ENCODE measurements at regions not wholly inside any gene's neighbourhood (a gene's known extent, or its start where the extent isn't known, plus 50 kb on each side); places are given as distances from the start of the nearest gene placed in this dataset.

DNA sequence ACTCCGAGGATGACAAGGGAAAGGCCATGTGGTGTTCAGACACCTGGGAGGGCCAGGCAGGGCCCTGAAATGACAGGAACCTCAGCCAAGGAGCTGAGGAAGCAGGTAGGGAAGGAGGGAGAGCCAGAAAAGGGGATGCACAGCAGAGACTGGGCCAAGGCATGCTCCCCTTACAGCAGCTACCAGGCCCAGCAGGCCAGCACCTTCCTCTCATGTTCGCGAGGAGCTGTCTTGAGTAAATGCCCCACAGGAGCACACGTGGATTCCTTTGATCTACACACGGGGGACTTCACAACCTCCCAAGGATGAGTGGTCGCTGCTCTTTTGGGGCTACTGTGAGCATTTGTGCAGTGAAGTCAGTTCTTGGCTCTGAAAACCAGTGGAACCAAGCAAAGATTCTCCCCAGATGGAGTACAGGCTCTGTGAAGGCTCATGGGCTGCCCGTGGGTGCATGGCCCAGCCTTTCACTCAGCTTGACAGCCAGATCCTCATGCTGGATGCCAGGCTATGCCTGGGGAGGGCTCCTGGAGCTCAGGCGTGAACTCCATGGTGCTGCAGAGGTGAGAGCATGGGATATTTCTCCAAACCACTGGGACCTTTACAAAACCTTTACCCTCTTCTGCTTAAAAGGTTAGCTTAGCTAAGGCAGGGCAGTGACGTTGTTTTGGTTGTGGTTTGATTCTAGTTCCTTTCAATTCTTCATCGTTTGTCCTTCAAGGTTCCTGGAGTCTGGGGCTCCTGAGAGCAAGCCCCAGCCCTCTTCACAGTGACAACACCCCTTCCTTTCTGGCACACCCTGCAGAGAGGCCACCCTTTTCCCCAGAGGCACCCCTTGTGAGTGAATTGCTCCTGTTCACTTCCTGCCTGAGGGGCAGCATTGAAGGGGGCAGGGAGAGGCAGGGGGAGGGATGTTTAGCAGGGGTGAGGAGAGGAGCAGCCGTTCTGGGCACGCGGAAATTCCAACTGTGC is 74.2 kb upstream of the ZPBP start:
- no peak for DNase-seq (ENCODE audit: low read depth)

DNA sequence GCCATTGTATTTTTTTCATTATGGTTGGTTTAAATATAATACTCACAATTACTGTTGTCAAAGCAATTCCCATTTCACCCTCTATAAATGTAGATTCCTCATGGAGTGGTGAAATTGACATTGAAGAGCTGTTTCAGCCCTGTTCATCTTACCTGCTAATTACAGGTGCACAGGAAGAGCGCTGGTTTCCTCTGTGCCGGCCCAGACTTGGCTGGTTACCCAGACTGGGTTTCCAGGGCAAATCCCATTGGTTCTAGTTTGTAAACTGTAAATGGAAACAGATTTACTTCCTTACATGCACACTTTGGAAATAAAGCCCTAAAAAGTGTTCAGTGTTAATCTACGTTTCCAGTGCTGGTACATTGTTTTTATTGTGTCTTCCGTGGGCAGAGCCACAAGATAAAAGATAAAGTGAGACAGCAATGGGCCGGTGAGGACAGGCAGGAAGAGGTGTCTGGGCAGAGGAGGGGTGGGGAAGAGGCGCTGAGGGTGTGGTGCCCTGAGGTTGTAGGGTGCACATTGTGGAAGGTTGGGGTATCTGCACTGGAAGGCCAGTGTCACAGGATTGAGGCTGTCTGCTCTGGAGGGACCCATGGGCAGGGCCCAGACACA is 71.6 kb upstream of the ZPBP start:
- DNase-seq (ENCODE audit: low read depth) = no peak

DNA sequence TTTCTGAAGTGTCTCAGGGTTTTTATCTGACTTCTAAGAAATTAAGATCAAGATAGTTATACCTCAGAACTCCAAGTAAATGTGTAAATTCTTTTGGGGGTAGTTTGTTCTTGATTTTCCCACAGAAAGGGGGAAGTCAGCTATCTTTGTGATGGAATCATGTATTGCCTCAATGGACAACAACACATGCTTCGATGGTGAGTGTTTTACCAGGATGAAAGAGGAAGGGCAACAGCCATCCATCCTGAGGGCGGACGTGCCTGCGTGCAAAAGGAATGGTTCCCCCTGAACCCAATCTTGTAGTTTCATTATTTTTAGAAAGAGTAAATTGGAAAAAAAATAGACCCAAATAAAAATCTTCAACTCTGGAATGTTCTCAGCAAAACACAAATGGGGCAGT is 67.2 kb upstream of the ZPBP start:
- no peak for DNase-seq (ENCODE audit: low read depth)

DNA sequence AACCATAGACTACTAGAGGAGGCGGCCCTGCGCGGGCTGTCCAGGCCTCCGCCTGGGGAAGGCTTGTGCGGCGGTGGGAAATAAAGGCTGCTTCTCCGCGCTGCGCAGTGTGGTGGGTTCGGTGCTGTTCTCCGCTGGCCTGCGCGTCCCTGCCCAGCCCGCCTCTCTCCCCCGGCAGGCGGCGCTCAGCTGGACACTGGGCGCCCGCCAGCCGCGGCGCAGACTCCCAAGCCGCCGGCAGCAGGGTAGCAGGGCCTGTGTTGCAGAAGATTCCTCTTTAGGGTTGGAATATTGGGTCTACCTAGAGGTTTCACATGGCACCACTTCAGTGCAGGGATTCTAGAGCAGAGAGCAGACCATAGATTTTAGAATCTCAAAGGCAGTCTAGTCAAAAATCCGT is 66.1 kb upstream of the ZPBP start:
- DNase-seq (ENCODE audit: low read depth) = no peak

DNA sequence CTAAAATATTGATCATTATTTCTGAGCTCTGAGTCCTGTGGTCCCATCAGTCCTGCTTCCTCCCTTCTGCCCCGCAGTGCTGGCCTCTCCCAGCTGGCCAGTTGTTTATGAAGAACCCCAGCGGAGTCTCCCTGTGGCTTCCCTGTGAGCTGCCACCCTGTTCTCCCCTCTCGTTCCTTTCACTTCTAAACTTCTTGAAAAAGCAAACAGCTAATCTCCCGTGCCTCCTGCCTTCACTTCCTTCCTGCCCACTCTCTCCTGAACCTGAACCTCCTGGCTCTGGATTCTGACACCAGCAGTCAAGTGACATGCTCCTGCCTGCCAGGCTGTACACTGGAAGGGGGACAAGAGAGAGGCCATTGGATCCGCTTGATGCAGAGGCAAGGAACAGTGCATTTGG is 63.7 kb upstream of the ZPBP start:
- no peak for DNase-seq (ENCODE audit: low read depth)

DNA sequence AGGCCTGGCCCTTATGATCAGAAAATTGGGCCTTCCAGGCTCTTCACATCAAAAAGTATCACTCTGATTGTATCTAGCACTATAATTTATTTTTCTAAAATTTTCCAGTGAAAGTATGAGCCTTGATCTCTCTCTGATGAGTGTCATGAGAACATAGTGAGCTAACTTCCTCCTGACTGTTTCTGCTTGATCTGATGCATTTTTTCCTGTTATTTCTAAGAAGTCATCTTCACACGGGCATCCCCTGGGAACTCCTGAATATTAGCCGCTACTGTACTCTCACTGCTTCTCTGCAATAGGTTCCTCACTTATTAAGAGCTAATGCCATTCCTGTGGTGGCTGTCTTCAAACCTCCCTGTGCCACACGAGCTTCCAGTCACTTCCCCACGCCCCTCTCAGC is 63.1 kb upstream of the ZPBP start:
- DNase-seq (ENCODE audit: low read depth) = no peak

DNA sequence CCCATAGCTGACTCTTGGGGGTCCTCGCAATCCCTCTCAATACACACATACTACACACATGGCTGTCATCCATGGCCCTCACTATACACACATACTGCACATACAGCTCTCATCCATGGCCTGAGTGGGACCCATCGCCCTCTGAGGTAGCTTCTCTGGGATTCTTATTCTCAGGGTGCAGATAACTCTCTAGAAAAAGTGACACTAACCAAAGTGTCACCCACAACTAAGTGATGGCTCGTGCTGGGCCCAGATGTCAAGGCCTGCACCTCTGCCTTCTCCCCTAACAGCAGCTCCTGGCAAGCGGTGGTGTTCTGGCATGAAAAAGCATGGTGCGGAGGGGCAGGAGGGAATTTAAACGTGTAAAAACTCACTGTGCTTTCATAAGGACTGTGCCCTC is 62.7 kb upstream of the ZPBP start:
- DNase-seq (ENCODE audit: low read depth) = no peak

DNA sequence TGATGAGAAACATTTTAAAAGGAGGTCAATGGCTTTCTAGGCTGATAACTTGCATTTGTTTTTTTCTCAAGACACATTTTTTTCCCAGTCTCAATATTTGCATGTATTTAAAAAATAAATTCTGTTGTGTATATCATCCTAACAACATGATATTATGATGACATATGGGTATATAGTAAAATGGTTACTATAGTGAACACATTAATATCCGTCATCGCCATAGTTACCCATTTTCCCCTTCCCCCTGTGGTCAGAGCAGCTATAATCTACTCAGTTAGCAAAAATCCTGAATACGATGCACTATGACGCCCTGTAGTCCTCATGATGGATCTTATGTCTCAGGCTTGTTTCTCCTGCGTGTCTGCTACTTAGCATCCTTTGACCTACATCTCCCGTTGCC is 60.9 kb upstream of the ZPBP start:
- no peak for DNase-seq (ENCODE audit: low read depth)

DNA sequence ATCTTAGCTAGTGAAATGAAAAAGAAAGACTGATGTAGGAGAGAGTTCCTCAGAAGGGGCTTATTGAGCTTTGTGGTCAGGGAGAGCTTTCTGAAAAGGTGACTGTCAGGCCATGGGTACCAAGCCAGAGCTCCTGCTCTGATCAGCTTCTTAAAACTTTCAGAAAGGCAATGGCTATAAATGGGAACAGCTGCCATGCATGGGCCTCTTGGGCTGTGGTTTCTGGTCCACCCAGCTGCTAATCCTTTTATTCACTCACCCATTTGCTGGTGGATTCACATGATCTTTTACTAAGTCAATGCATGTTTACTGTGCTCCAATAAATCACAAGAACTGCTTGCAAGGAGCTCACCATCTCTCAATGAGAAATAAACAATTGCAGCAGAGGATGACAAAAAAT is 60.1 kb upstream of the ZPBP start:
- DNase-seq (ENCODE audit: low read depth) = no peak

DNA sequence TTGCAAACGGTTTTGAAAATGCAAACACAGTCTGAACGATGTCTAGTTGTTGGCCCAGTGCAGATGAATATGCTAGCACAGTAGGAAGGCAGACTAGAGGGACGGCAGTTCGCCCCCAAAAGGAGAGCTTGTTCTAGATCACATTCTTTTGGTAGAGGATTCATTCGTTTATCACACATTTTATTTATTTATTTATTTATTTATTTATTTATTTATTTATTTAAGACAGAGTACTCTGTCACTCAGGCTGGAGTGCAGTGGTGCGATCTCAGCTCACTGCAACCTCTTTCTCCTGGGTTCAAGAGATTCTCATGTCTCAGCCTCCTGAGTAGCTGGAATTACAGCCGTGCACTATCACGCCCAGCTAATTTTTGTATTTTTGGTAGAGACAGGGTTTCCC is 59.4 kb upstream of the ZPBP start:
- DNase-seq (ENCODE audit: low read depth) = no peak

DNA sequence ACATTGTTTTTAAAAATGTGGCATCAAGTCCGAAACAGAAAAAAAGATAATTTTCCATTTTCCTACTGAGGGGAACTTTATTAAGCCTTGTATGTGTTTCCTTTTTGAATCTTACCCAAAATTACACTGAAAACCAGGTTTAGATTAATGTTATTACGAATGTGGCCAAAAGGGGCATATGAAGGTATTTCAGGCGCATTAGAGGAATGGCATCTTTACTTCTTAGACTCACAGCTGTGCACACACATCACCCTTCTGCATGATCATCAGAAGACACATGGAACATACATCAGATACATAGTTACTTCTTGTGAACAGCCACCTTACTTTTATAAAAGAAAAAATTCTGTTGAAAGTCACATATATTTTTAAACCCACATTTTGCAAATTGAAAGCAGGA is 58.6 kb upstream of the ZPBP start:
- no peak for DNase-seq (ENCODE audit: low read depth)

DNA sequence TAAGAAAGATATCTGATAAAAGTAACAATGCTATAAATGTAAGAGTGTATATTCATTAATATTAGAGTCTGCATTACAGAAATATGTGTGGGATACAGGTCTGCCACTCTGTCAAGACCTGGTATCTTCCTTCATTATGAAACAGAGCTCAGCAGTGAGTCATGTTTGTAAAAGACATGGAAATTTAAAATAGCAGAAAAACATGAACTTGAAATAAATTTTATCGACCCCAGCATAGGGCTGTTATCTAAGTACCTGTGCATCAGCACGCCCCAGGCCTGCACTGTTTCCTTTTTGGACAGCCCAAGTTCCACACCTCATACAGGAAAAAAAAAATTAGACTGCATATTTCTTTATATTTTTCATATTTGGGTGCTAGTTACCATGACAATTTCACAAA is 58.0 kb upstream of the ZPBP start:
- DNase-seq (ENCODE audit: low read depth) = no peak

DNA sequence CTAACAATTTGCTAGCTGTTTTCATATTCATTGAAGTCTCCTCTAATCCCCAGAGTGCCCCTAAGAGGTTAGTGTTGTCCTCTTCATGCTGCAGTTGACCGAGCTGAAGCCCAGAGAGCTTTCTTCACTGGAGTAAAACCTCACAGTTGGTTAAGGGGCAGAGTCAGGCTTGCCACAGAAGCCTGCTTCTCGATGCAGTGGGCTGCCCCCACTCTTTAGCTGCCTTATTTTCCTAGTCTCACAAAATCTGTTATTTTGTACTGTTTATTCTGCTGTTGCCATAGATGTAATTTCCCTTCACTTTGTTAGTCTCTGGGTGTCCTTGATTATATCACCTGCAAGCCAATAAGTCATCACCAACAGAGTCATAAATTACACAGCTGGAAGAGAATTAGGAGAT is 56.3 kb upstream of the ZPBP start:
- DNase-seq (ENCODE audit: low read depth) = no peak

DNA sequence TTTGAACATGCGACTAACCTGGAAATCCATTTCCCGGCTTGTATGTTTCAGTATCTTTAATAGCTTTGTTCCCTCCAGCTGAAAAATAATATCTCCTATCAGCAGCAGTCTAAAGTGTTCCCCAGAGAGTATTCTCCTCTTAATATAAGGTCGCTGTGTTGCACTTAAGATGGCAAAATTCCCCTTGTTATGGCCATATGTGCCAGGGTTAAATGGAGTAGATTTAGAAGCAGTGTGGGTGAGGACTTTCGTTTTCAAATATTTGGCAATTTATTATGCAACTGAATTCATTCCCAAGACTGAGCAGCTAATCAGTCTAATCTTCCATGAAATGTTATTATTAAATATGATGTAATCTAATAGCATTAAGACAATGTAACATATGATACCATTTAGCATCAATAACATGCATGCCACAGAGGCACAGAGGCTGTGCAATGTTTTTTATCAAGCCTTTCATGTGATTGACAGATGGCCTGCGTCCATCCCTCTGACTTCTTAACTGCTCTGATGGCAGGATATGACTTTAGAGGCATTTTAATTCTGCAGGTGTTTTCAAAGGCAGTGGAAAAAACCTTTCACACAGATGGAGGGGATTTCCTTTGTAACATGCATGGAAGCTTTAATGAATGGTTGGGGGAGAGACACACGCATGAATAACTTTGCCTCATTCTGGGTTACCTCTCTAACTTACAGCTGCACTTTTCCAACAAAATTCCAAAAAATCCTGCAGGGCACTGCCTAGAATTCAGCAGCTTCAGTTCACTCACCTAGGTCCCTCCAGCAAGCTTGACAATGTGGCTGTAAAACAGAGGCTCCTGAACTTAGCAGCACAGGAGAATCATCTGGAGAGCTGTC is 55.1 kb upstream of the ZPBP start:
- DNase-seq (ENCODE audit: low read depth) = no peak

DNA sequence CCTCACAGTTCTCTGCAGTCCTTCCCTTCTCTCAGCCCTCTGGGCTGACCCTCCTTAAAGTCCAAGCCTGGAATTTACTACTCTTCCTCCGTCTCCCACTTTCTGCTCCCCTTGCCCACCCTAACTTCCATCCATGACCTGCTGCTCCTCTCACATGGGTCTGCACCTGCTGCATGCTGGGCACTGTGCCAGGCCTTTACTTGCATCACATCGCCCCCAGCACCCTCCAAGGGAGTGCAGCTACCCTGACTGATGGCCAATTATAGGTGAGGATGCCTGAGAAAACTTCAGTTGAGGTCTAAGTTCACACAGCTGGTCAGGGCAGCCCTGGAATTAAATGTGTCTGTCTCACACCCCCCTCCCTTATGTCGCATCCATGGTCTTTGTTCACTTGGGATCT is 53.6 kb upstream of the ZPBP start:
- DNase-seq (ENCODE audit: low read depth) = no peak

DNA sequence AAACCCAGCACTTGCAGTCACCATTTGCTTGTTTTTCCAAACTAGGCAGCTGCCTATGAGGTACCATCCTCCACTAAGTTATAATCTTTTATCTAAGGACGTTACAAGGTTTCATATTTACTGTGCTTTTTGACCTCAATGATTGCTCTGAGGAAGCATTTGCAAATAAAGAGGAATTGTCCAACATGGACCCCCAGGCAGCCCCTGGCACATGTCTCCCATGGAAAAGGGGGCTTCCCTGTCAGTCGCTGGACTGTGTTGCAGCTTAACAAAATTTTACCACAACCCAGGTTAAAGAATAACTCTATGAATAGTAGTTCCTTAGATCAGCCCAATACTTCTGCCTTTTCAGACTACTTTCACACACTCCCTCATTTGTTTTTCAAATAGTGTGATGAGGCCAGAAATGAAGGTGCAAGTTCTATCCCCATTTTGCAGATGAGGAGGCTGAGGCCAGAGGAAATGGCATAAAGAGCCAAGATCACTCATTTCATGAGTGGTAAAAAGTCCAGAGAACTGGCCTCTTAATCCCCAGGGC is 52.8 kb upstream of the ZPBP start:
- DNase-seq (ENCODE audit: low read depth) = no peak

DNA sequence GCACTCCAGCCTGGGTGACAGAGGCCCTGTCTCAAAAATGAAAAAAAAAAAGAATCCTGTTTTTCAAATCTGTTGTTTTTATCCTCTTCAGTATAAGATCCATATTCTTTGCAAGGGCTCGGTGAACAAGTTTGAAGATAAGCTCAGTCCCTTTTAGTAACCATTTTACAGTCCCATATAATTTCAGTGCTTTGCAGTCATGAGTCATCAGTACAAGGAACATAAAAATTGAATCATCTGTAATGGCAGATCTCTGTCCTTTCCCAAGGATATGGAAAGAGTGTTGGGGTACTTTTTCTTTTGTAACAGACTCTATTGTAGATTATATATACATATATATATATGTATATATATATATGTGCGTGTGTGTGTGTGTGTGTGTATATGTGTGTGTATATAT is 52.2 kb upstream of the ZPBP start:
- DNase-seq (ENCODE audit: low read depth) = no peak
